Liver (tissue), 8 donors: ENCODE measurements at regions not wholly inside any gene's neighbourhood (a gene's known extent, or its start where the extent isn't known, plus 50 kb on each side); places are given as distances from the start of the nearest gene placed in this dataset.
A peak's percentile ranks its signal among the peaks of the same experiment; 100 is the strongest.

Source experiments
- DNase-seq: peaks from one replicate; pipeline ENCODE4 v3.0.0-alpha.2; 2017; ENCODE audit warnings: low spot score
- H3K27ac ChIP-seq, 2 donors: one replicate each; pipeline ENCODE4 v1.7.0; 2013; ENCODE audit warnings: inconsistent platforms in 2 of 2, low read length in 2 of 2, control low read depth in 1 of 2, low read depth in 1 of 2, mild to moderate bottlenecking in 1 of 2
- H3K27me3 ChIP-seq, 4 donors: one replicate each; pipeline versions ENCODE4 v1.6.1 to v1.7.0; 2013; ENCODE audit warnings: low read length in 3 of 4, inconsistent platforms in 1 of 4, mild to moderate bottlenecking in 1 of 4, moderate library complexity in 1 of 4; ENCODE audit not compliant: control insufficient read depth in 4 of 4, insufficient read depth in 4 of 4
- H3K36me3 ChIP-seq, 4 donors: one replicate each; pipeline versions ENCODE4 v1.6.1 to v1.7.0; 2013; ENCODE audit warnings: low read length in 3 of 4, mild to moderate bottlenecking in 3 of 4, low read depth in 1 of 4, moderate library complexity in 1 of 4; ENCODE audit not compliant: control insufficient read depth in 4 of 4, insufficient read depth in 3 of 4
- H3K4me1 ChIP-seq, 4 donors: one replicate each; pipeline versions ENCODE4 v1.6.1 to v1.7.0; 2013; ENCODE audit warnings: low read length in 3 of 4, mild to moderate bottlenecking in 3 of 4, moderate library complexity in 1 of 4; ENCODE audit not compliant: control insufficient read depth in 4 of 4, insufficient read depth in 4 of 4
- H3K4me3 ChIP-seq, 3 donors: one replicate each; pipeline versions ENCODE4 v1.6.1 to v1.7.0; 2013; ENCODE audit warnings: low read length in 3 of 3, control low read depth in 1 of 3, low read depth in 1 of 3, mild to moderate bottlenecking in 1 of 3
- H3K9ac ChIP-seq, 2 donors: one replicate each; pipeline ENCODE4 v1.7.0; 2013; ENCODE audit warnings: low read length in 2 of 2, mild to moderate bottlenecking in 2 of 2, moderate library complexity in 2 of 2, control low read depth in 1 of 2, low read depth in 1 of 2
- H3K9me3 ChIP-seq, 4 donors: one replicate each; pipeline versions ENCODE4 v1.6.1 to v1.7.0; 2013; ENCODE audit warnings: low read length in 3 of 4; ENCODE audit not compliant: control insufficient read depth in 4 of 4
- FOXA1 ChIP-seq: IDR thresholded peaks from 2 replicates; pipeline ENCODE4 v1.6.1; 2016; ENCODE audit warnings: antibody characterized with exemption
- FOXA2 ChIP-seq: IDR thresholded peaks from 2 replicates; pipeline ENCODE4 v1.6.1; 2016; ENCODE audit warnings: antibody characterized with exemption
- GABPA ChIP-seq, 2 donors: IDR thresholded peaks in 1 of 2; conservative IDR thresholded peaks in 1 of 2; 2 replicates each; pipeline ENCODE4 v1.6.1; 2016; ENCODE audit warnings: antibody characterized with exemption in 2 of 2, mild to moderate bottlenecking in 1 of 2, moderate library complexity in 1 of 2
- HNF4A ChIP-seq, 2 donors: conservative IDR thresholded peaks; 2 replicates each; pipeline ENCODE4 v1.6.1; 2016; ENCODE audit warnings: antibody characterized with exemption in 2 of 2, mild to moderate bottlenecking in 2 of 2
- JUND ChIP-seq, 2 donors: IDR thresholded peaks; 2 replicates each; pipeline ENCODE4 v1.6.1; 2016; ENCODE audit warnings: antibody characterized with exemption in 2 of 2
- NR2F2 ChIP-seq: IDR thresholded peaks from 2 replicates; pipeline ENCODE4 v1.6.1; 2016; ENCODE audit warnings: antibody characterized with exemption
- RAD21 ChIP-seq, 2 donors: IDR thresholded peaks; 2 replicates each; pipeline ENCODE4 v1.6.1; 2016; ENCODE audit warnings: antibody characterized with exemption in 2 of 2, mild to moderate bottlenecking in 2 of 2
- RXRA ChIP-seq, 2 donors: IDR thresholded peaks; 2 replicates each; pipeline ENCODE4 v1.6.1; 2017 to 2018; ENCODE audit warnings: antibody characterized with exemption in 2 of 2, mild to moderate bottlenecking in 1 of 2
- SP1 ChIP-seq: IDR thresholded peaks from 2 replicates; pipeline ENCODE4 v1.6.1; 2018; ENCODE audit warnings: antibody characterized with exemption, mild to moderate bottlenecking
- TAF1 ChIP-seq: conservative IDR thresholded peaks from 2 replicates; pipeline ENCODE4 v1.6.1; 2016; ENCODE audit warnings: antibody characterized with exemption, mild to moderate bottlenecking
- WGBS: extraction: QIAGEN DNeasy Blood & Tissue Kit; methylation state at CpG from one replicate; pipeline ENCODE4 v1.1.7; 2013; 5-methylcytosine and 5-hydroxymethylcytosine counted together
- TF ChIP-seq, protein P1 (sequence below): IDR thresholded peaks from 2 replicates; pipeline ENCODE4 v1.6.1; 2016; ENCODE audit warnings: antibody characterized with exemption, mild to moderate bottlenecking
- TF ChIP-seq, protein P2 (sequence below): fragments of 150-350 bp; IDR thresholded peaks from 2 replicates; pipeline ENCODE4 v1.5.1; 2017; ENCODE audit warnings: improper control_type of control experiment, low read depth, low read length; ENCODE audit not compliant: missing input control
- TF ChIP-seq, protein P3 (sequence below): IDR thresholded peaks from 2 replicates; pipeline ENCODE4 v1.6.1; 2016; ENCODE audit warnings: antibody characterized with exemption
- donor health status: healthy.
- donor health status: healthy.
- donor health status: healthy.
- donor health status: healthy.
- donor health status: healthy.

DNA sequence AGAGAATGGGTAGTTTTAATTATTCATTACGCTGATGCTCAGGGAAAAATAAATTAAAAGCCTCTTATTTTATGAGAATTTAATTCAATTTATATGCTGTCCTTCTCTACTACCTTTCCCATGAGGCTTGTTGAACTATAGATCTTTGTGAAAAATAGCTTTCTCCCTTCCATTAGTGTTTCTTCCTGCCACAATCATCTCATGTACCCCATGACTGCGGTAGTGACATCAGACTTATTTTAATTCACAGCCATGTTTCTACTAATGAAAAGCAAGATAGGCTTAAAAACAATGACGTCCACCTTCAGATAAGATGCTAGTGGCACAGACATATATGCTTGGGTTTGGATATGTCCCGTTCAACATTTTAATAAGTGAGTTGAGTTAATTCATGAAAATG lies 87.4 kb upstream of the TMEM47 start (continued):
- TF ChIP-seq, protein P1, sequence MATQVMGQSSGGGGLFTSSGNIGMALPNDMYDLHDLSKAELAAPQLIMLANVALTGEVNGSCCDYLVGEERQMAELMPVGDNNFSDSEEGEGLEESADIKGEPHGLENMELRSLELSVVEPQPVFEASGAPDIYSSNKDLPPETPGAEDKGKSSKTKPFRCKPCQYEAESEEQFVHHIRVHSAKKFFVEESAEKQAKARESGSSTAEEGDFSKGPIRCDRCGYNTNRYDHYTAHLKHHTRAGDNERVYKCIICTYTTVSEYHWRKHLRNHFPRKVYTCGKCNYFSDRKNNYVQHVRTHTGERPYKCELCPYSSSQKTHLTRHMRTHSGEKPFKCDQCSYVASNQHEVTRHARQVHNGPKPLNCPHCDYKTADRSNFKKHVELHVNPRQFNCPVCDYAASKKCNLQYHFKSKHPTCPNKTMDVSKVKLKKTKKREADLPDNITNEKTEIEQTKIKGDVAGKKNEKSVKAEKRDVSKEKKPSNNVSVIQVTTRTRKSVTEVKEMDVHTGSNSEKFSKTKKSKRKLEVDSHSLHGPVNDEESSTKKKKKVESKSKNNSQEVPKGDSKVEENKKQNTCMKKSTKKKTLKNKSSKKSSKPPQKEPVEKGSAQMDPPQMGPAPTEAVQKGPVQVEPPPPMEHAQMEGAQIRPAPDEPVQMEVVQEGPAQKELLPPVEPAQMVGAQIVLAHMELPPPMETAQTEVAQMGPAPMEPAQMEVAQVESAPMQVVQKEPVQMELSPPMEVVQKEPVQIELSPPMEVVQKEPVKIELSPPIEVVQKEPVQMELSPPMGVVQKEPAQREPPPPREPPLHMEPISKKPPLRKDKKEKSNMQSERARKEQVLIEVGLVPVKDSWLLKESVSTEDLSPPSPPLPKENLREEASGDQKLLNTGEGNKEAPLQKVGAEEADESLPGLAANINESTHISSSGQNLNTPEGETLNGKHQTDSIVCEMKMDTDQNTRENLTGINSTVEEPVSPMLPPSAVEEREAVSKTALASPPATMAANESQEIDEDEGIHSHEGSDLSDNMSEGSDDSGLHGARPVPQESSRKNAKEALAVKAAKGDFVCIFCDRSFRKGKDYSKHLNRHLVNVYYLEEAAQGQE, result no peak
- TF ChIP-seq FOXA1 (no peak), RAD21 (IDR thresholded peaks at IDR 0.05) (no peak), SP1 (no peak)

DNA sequence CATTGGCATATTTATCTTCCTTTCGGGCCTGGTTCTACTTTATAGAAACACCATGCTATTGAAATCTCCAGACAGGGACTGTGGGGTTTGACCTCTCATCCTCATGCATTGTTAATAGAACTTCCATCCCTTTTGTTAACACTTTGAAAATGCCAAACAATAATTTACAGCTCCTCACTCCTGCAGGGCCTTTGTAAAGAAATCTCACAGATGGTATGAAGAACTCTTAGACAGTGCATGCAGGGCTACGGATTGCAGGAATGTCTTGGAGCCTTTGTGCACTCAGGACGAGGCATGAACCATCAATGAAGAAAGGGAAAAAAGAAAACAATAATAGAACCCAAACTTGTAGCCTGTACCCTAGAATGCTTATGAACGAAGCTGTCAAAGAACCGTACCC lies 92.8 kb upstream of the TMEM47 start:
- no peak for DNase-seq
- Histone ChIP-seq H3K36me3 (no peaks in the 10 kb centered on the region), H3K4me1 (no peaks in the 10 kb centered on the region), H3K4me3 (no peak overlapping the region), H3K27me3 (no peaks in the 10 kb centered on the region), H3K9ac (no peak overlapping the region), H3K9me3 (no peaks in the 10 kb centered on the region), H3K27ac (no peak overlapping the region)
- TF ChIP-seq JUND (IDR thresholded peaks at IDR 0.05) (no peak), NR2F2 (no peak)
- TF ChIP-seq, protein P2, sequence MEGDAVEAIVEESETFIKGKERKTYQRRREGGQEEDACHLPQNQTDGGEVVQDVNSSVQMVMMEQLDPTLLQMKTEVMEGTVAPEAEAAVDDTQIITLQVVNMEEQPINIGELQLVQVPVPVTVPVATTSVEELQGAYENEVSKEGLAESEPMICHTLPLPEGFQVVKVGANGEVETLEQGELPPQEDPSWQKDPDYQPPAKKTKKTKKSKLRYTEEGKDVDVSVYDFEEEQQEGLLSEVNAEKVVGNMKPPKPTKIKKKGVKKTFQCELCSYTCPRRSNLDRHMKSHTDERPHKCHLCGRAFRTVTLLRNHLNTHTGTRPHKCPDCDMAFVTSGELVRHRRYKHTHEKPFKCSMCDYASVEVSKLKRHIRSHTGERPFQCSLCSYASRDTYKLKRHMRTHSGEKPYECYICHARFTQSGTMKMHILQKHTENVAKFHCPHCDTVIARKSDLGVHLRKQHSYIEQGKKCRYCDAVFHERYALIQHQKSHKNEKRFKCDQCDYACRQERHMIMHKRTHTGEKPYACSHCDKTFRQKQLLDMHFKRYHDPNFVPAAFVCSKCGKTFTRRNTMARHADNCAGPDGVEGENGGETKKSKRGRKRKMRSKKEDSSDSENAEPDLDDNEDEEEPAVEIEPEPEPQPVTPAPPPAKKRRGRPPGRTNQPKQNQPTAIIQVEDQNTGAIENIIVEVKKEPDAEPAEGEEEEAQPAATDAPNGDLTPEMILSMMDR, result no peak
- 78% methylated on average over 5 of the region's 5 CpGs for WGBS

DNA sequence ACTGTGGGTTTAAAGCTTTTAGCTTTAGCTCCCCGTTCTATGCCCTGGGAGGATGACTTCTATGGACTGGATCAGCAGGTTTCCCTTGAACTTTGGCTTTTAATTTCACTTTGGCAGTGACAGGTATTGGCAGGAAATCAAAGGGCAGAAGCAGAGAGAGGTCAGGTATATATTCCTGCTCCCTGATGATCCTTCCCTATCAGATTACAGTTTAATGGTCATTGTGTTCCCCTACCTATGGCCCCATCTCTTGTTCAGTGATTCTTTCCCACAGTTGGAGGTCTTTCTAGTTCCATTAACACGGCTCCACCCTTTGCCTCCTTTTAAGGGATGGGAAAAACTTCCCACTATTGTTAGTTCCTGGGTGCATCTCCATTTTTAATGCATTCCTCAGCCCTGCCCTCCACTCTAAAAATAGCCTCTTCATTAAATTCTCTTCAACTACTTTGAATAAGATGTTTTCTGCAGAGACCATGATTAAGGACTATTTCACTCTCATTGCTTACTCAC lies 107.8 kb upstream of the TMEM47 start:
- H3K27me3 ChIP-seq, result no peaks in the 10 kb centered on the region
- no peak for DNase-seq
- H3K27ac ChIP-seq, result no peak overlapping the region
- no peaks in the 10 kb centered on the region for H3K36me3 ChIP-seq
- no peak overlapping the region for H3K4me3 ChIP-seq
- H3K9me3 ChIP-seq, result no peaks in the 10 kb centered on the region
- peaks cover 0 to 3% (median 0%) of the 10 kb centered on the region in 4 donors for H3K4me1 ChIP-seq
- no peak overlapping the region for H3K9ac ChIP-seq
- WGBS, result 56% methylated on average over 2 of the region's 2 CpGs
- TF ChIP-seq RXRA (IDR thresholded peaks at IDR 0.05) (peak; percentile 27 to 35), GABPA (IDR thresholded peaks at IDR 0.05 in 1 of 2, conservative IDR thresholded peaks at IDR 0.05 in 1 of 2) (no peak), NR2F2 (peak; percentile 65), FOXA2 (no peak), SP1 (no peak), HNF4A (conservative IDR thresholded peaks at IDR 0.05) (peak; percentile 89 to 92), TAF1 (no peak)
- TF ChIP-seq, protein P1, result no peak
- TF ChIP-seq, protein P3, sequence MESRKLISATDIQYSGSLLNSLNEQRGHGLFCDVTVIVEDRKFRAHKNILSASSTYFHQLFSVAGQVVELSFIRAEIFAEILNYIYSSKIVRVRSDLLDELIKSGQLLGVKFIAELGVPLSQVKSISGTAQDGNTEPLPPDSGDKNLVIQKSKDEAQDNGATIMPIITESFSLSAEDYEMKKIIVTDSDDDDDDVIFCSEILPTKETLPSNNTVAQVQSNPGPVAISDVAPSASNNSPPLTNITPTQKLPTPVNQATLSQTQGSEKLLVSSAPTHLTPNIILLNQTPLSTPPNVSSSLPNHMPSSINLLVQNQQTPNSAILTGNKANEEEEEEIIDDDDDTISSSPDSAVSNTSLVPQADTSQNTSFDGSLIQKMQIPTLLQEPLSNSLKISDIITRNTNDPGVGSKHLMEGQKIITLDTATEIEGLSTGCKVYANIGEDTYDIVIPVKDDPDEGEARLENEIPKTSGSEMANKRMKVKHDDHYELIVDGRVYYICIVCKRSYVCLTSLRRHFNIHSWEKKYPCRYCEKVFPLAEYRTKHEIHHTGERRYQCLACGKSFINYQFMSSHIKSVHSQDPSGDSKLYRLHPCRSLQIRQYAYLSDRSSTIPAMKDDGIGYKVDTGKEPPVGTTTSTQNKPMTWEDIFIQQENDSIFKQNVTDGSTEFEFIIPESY, result no peak
